MM.1S (cell line): ENCODE measurements at regions not wholly inside any gene's neighbourhood (a gene's known extent, or its start where the extent isn't known, plus 50 kb on each side); places are given as distances from the start of the nearest gene placed in this dataset.

Experiments used
- CTCF ChIP-seq: fragments of 300-600 bp; sonication (generic); IDR thresholded peaks from 2 replicates; pipeline ENCODE4 v1.5.1; 2016; ENCODE audit warnings: antibody characterized with exemption, low read length, mixed read lengths
- EZH2 ChIP-seq: fragments of 300-600 bp; sonication (generic); optimal IDR thresholded peaks from 2 replicates; pipeline ENCODE3; 2017; ENCODE audit warnings: low read depth, mild to moderate bottlenecking, antibody characterized with exemption, low read length, mixed read lengths

- TF ChIP-seq EZH2, result no peak
- no peak for TF ChIP-seq CTCF
Observed at GRCh38 chr9:85182383-85182782, 512.9 kb downstream of the NTRK2 start.
